ENCODE measurements at regions not wholly inside any gene's neighbourhood (a gene's known extent, or its start where the extent isn't known, plus 50 kb on each side); places are given as distances from the start of the nearest gene placed in this dataset.

DNA sequence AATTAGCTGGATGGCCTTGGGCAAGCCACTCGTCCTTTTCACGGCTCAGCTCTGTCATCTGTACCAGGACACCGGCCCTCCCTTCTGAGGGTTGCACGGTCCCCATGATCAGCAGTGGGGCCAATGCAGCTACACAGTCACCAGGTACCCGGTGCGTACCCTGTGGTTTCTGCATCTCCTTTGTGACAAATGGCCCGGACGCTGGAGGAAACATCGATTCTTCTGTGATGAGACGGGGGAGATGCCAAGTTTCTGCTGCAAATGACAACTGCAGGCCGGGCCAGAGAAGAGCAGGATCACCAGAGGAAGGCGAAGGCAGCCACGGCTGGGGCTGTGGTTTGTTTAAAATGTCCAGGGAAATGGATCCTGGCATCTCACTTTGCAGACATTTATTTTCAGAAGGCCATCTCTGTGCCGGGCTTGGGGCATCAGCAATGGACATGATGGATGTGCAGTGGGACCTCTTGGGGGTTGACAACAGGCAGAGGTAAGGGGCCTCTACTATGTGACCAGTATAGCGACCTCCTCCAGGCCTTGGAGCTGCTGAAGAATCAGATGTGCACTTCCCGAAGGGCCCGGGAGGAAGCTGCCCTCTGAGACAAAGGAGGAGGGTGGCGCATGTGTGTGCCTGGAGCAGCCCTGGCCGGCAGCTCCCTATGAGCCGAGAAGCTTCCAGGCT is 221.9 kb upstream of the C1orf174 start:
- TF ChIP-seq, protein P1, sequence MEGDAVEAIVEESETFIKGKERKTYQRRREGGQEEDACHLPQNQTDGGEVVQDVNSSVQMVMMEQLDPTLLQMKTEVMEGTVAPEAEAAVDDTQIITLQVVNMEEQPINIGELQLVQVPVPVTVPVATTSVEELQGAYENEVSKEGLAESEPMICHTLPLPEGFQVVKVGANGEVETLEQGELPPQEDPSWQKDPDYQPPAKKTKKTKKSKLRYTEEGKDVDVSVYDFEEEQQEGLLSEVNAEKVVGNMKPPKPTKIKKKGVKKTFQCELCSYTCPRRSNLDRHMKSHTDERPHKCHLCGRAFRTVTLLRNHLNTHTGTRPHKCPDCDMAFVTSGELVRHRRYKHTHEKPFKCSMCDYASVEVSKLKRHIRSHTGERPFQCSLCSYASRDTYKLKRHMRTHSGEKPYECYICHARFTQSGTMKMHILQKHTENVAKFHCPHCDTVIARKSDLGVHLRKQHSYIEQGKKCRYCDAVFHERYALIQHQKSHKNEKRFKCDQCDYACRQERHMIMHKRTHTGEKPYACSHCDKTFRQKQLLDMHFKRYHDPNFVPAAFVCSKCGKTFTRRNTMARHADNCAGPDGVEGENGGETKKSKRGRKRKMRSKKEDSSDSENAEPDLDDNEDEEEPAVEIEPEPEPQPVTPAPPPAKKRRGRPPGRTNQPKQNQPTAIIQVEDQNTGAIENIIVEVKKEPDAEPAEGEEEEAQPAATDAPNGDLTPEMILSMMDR (IDR thresholded peaks at IDR 0.05; ENCODE audit: insufficient read depth, low read length, poor library complexity, severe bottlenecking), result no peak
- no peak for TF ChIP-seq EZH2phosphoT487 (conservative IDR thresholded peaks at IDR 0.05; ENCODE audit: low read length)
